ENCODE measurements at regions not wholly inside any gene's neighbourhood (a gene's known extent, or its start where the extent isn't known, plus 50 kb on each side); places are given as distances from the start of the nearest gene placed in this dataset.

GRCh38 chr6:133047706-133048105 is 193.5 kb upstream of the EYA4 start:
- Histone ChIP-seq H3K4me2 (ENCODE audit: low read length) (no peak overlapping the region), H2AFZ (ENCODE audit: low read depth, low read length) (no peak overlapping the region), H3K36me3 (replicated peaks; ENCODE audit: low read depth, low read length) (no peaks in the 10 kb centered on the region), H3K4me1 (ENCODE audit: low read length) (no peaks in the 10 kb centered on the region), H3K9ac (ENCODE audit: low read length) (no peak overlapping the region), H3K9me3 (ENCODE audit: insufficient read depth, low read length) (no peaks in the 10 kb centered on the region), H3K27ac (ENCODE audit: low read length) (no peak overlapping the region), H3K27me3 (ENCODE audit: low read depth, low read length) (no peaks in the 10 kb centered on the region), H3K4me3 (ENCODE audit: low read length) (no peak overlapping the region), H3K79me2 (ENCODE audit: low read length) (no peaks in the 10 kb centered on the region), H4K20me1 (ENCODE audit: insufficient read depth, low read length) (no peaks in the 10 kb centered on the region)
- TF ChIP-seq EZH2phosphoT487 (IDR thresholded peaks at IDR 0.05; ENCODE audit: low read depth) (no peak), CTCF (IDR thresholded peaks at IDR 0.05; ENCODE audit: low read depth, low read length) (no peak)

GRCh38 chr6:133051240-133051639 is 189.9 kb upstream of the EYA4 start:
- Histone ChIP-seq H3K36me3 (replicated peaks; ENCODE audit: low read depth, low read length) (no peaks in the 10 kb centered on the region), H3K9ac (ENCODE audit: low read length) (no peak overlapping the region)

GRCh38 chr6:133052465-133052864 is 188.7 kb upstream of the EYA4 start:
- Histone ChIP-seq H4K20me1 (ENCODE audit: insufficient read depth, low read length) (no peaks in the 10 kb centered on the region), H3K4me2 (ENCODE audit: low read length) (no peak overlapping the region), H3K27ac (ENCODE audit: low read length) (no peak overlapping the region), H3K9ac (ENCODE audit: low read length) (no peak overlapping the region), H3K27me3 (ENCODE audit: low read depth, low read length) (no peaks in the 10 kb centered on the region), H3K36me3 (replicated peaks; ENCODE audit: low read depth, low read length) (no peaks in the 10 kb centered on the region), H2AFZ (ENCODE audit: low read depth, low read length) (no peak overlapping the region), H3K9me3 (ENCODE audit: insufficient read depth, low read length) (no peaks in the 10 kb centered on the region), H3K4me1 (ENCODE audit: low read length) (no peaks in the 10 kb centered on the region), H3K79me2 (ENCODE audit: low read length) (no peaks in the 10 kb centered on the region), H3K4me3 (ENCODE audit: low read length) (no peak overlapping the region)
- TF ChIP-seq EZH2phosphoT487 (IDR thresholded peaks at IDR 0.05; ENCODE audit: low read depth) (no peak), CTCF (IDR thresholded peaks at IDR 0.05; ENCODE audit: low read depth, low read length) (no peak)

More at GRCh38 chr6:133051240-133051639, 189.9 kb upstream of the EYA4 start:
- no peak overlapping the region for H3K27ac ChIP-seq (ENCODE audit: low read length)
- no peak overlapping the region for H2AFZ ChIP-seq (ENCODE audit: low read depth, low read length)
- no peaks in the 10 kb centered on the region for H3K9me3 ChIP-seq (ENCODE audit: insufficient read depth, low read length)
- no peaks in the 10 kb centered on the region for H3K79me2 ChIP-seq (ENCODE audit: low read length)
- TF ChIP-seq CTCF (IDR thresholded peaks at IDR 0.05; ENCODE audit: low read depth, low read length), result no peak
- TF ChIP-seq EZH2phosphoT487 (IDR thresholded peaks at IDR 0.05; ENCODE audit: low read depth), result no peak
- H3K4me3 ChIP-seq (ENCODE audit: low read length), result no peak overlapping the region
- H3K27me3 ChIP-seq (ENCODE audit: low read depth, low read length), result no peaks in the 10 kb centered on the region
- no peaks in the 10 kb centered on the region for H3K4me1 ChIP-seq (ENCODE audit: low read length)
- H4K20me1 ChIP-seq (ENCODE audit: insufficient read depth, low read length), result no peaks in the 10 kb centered on the region
- H3K4me2 ChIP-seq (ENCODE audit: low read length), result no peak overlapping the region

- H3K79me2 ChIP-seq (ENCODE audit: low read length), result no peaks in the 10 kb centered on the region
- no peak overlapping the region for H3K4me2 ChIP-seq (ENCODE audit: low read length)
- no peak overlapping the region for H3K4me3 ChIP-seq (ENCODE audit: low read length)
- no peak overlapping the region for H3K27ac ChIP-seq (ENCODE audit: low read length)
- H2AFZ ChIP-seq (ENCODE audit: low read depth, low read length), result no peak overlapping the region
- no peak for TF ChIP-seq CTCF (IDR thresholded peaks at IDR 0.05; ENCODE audit: low read depth, low read length)
- no peak for TF ChIP-seq EZH2phosphoT487 (IDR thresholded peaks at IDR 0.05; ENCODE audit: low read depth)
- no peaks in the 10 kb centered on the region for H3K36me3 ChIP-seq (replicated peaks; ENCODE audit: low read depth, low read length)
- no peaks in the 10 kb centered on the region for H3K27me3 ChIP-seq (ENCODE audit: low read depth, low read length)
- H3K9me3 ChIP-seq (ENCODE audit: insufficient read depth, low read length), result no peaks in the 10 kb centered on the region
- no peaks in the 10 kb centered on the region for H4K20me1 ChIP-seq (ENCODE audit: insufficient read depth, low read length)
- H3K4me1 ChIP-seq (ENCODE audit: low read length), result no peaks in the 10 kb centered on the region
- H3K9ac ChIP-seq (ENCODE audit: low read length), result no peak overlapping the region
These were observed 185.7 kb upstream of the EYA4 start for GRCh38 chr6:133055441-133055966.
